IMR-90 (cell line): ENCODE measurements at regions not wholly inside any gene's neighbourhood (a gene's known extent, or its start where the extent isn't known, plus 50 kb on each side); places are given as distances from the start of the nearest gene placed in this dataset.

ENCODE experiments used
- ATAC-seq: fragments of 200-7000 bp; cut with Tn5 transposase; 2 replicates; pipeline ENCODE4 v1.9.1; 2020; ENCODE audit warnings: low read depth, mild to moderate bottlenecking, moderate library complexity
- BruUV-seq: library from RNA; stranded (reverse); fragments of 400-500 nt; replicated peaks from 2 replicates; lab custom pipeline; 2021; lab: Mats Ljungman, UMichigan
- CTCF ChIA-PET: fragments of 300-600 bp; formaldehyde crosslinking; extraction: SDS; loops from one replicate; lab custom pipeline; 2021; ENCODE audit warnings: antibody characterized with exemption; lab: Yijun Ruan, JAX
- POLR2A ChIA-PET: fragments of 300-600 bp; sonication (Branson Sonifier 250); formaldehyde crosslinking; loops from one replicate; lab custom pipeline; 2022; ENCODE audit warnings: antibody characterized with exemption; ENCODE audit not compliant: unreplicated experiment; lab: Charles Lee
- DNase-seq: peaks from one replicate; pipeline ENCODE4 v3.0.0; 2013
- H2AFZ ChIP-seq: replicated peaks from 2 replicates; pipeline ENCODE3; 2013; ENCODE audit warnings: low read length, mild to moderate bottlenecking; ENCODE audit not compliant: poor library complexity
- H2AK5ac ChIP-seq: 2 replicates; pipeline ENCODE4 v1.6.1; 2013; ENCODE audit warnings: low read depth, low read length, inconsistent platforms
- H2AK9ac ChIP-seq: replicated peaks from 2 replicates; pipeline ENCODE3; 2013; ENCODE audit warnings: mild to moderate bottlenecking, low read depth, low read length, moderate library complexity; ENCODE audit not compliant: poor library complexity
- H2BK120ac ChIP-seq: 2 replicates; pipeline ENCODE4 v1.6.1; 2013; ENCODE audit warnings: low read depth, low read length, inconsistent platforms
- H2BK15ac ChIP-seq: 3 replicates; pipeline ENCODE4 v1.6.1; 2013; ENCODE audit warnings: low read depth, low read length, inconsistent platforms
- H2BK20ac ChIP-seq: 2 replicates; pipeline ENCODE4 v1.6.1; 2013; ENCODE audit warnings: low read depth, mild to moderate bottlenecking, inconsistent platforms, low read length, moderate library complexity
- H2BK5ac ChIP-seq: 2 replicates; pipeline ENCODE4 v1.6.1; 2013; ENCODE audit warnings: mild to moderate bottlenecking, low read depth, low read length, inconsistent platforms; ENCODE audit not compliant: poor library complexity, severe bottlenecking
- H3K14ac ChIP-seq: replicated peaks from 2 replicates; pipeline ENCODE4 v1.6.1; 2013; ENCODE audit warnings: low read depth, low read length, inconsistent platforms
- H3K18ac ChIP-seq: 2 replicates; pipeline ENCODE4 v1.6.1; 2013; ENCODE audit warnings: low read depth, low read length, control low read depth
- H3K23ac ChIP-seq: 2 replicates; pipeline ENCODE4 v1.6.1; 2013; ENCODE audit warnings: low read depth, low read length, inconsistent platforms
- H3K27ac ChIP-seq: 2 replicates; pipeline ENCODE4 v1.5.1; 2013; ENCODE audit warnings: mild to moderate bottlenecking, control low read depth, low read length; ENCODE audit not compliant: insufficient read depth
- H3K27me3 ChIP-seq: 2 replicates; pipeline ENCODE4 v1.6.1; 2013; ENCODE audit warnings: low read length; ENCODE audit not compliant: control insufficient read depth, insufficient read depth
- H3K36me3 ChIP-seq: 2 replicates; pipeline ENCODE4 v1.6.1; 2013; ENCODE audit warnings: low read length, mixed read lengths; ENCODE audit not compliant: control insufficient read depth, insufficient read depth
- H3K4ac ChIP-seq: 2 replicates; pipeline ENCODE4 v1.6.1; 2013; ENCODE audit warnings: low read depth, low read length, inconsistent platforms
- H3K4me1 ChIP-seq: 2 replicates; pipeline ENCODE4 v1.6.1; 2013; ENCODE audit warnings: low read length, mixed read lengths; ENCODE audit not compliant: control insufficient read depth, insufficient read depth
- H3K4me2 ChIP-seq: 2 replicates; pipeline ENCODE4 v1.6.1; 2013; ENCODE audit warnings: low read depth, mild to moderate bottlenecking, control low read depth, low read length, moderate library complexity
- H3K4me3 ChIP-seq: 2 replicates; pipeline ENCODE4 v1.5.1; 2013; ENCODE audit warnings: low read depth, mild to moderate bottlenecking, control low read depth, low read length, moderate library complexity; ENCODE audit not compliant: insufficient read depth
- H3K56ac ChIP-seq: 2 replicates; pipeline ENCODE4 v1.6.1; 2013; ENCODE audit warnings: low read length, inconsistent platforms; ENCODE audit not compliant: insufficient read depth; ENCODE audit errors: extremely low read depth
- H3K79me1 ChIP-seq, 2 experiments: 2 replicates each; pipeline ENCODE4 v1.6.1; 2013; ENCODE audit warnings: low read length in 2 of 2, inconsistent platforms in 1 of 2, low read depth in 1 of 2
- H3K9ac ChIP-seq: 2 replicates; pipeline ENCODE4 v1.6.1; 2013; ENCODE audit warnings: low read depth, low read length, control low read depth
- H3K9me1 ChIP-seq: 2 replicates; pipeline ENCODE4 v1.6.1; 2013; ENCODE audit warnings: low read length, inconsistent platforms; ENCODE audit not compliant: insufficient read depth
- H3K9me3 ChIP-seq: 2 replicates; pipeline ENCODE4 v1.6.1; 2013; ENCODE audit warnings: low read length; ENCODE audit not compliant: control insufficient read depth, insufficient read depth
- H4K20me1 ChIP-seq: 2 replicates; pipeline ENCODE4 v1.6.1; 2013; ENCODE audit warnings: low read length, inconsistent platforms; ENCODE audit not compliant: insufficient read depth
- H4K5ac ChIP-seq: 2 replicates; pipeline ENCODE4 v1.6.1; 2013; ENCODE audit warnings: mild to moderate bottlenecking, low read depth, low read length, control low read depth
- H4K8ac ChIP-seq, 2 experiments: 2 replicates each; pipeline ENCODE4 v1.6.1; 2013; ENCODE audit warnings: low read depth in 2 of 2, low read length in 2 of 2, control low read depth in 1 of 2, inconsistent platforms in 1 of 2
- H4K91ac ChIP-seq: 2 replicates; pipeline ENCODE4 v1.6.1; 2013; ENCODE audit warnings: low read depth, low read length, inconsistent platforms; ENCODE audit not compliant: insufficient read depth
- BHLHE40 ChIP-seq: fragments of 150-350 bp; IDR thresholded peaks from 2 replicates; pipeline ENCODE4 v1.6.1; 2016; ENCODE audit warnings: mild to moderate bottlenecking, low read depth, low read length
- CEBPB ChIP-seq: IDR thresholded peaks from 2 replicates; pipeline ENCODE4 v1.6.1; 2012; ENCODE audit warnings: low read depth, low read length, improper control_type of control experiment
- CHD1 ChIP-seq: IDR thresholded peaks from 2 replicates; pipeline ENCODE4 v1.6.1; 2012; ENCODE audit warnings: low read depth, low read length, improper control_type of control experiment
- CTCF ChIP-seq: conservative IDR thresholded peaks from 2 replicates; pipeline ENCODE4 v1.5.1; 2012; ENCODE audit warnings: mild to moderate bottlenecking, low read depth, low read length, improper control_type of control experiment
- ELK1 ChIP-seq: fragments of 150-350 bp; IDR thresholded peaks from 2 replicates; pipeline ENCODE4 v1.6.1; 2016; ENCODE audit warnings: low read depth, mild to moderate bottlenecking, low read length, moderate library complexity, borderline replicate concordance
- MAFK ChIP-seq: IDR thresholded peaks from 2 replicates; pipeline ENCODE4 v1.6.1; 2012; ENCODE audit warnings: low read depth, low read length, improper control_type of control experiment
- MAZ ChIP-seq: IDR thresholded peaks from 2 replicates; pipeline ENCODE4 v1.6.1; 2012; ENCODE audit warnings: low read depth, mild to moderate bottlenecking, low read length, improper control_type of control experiment, moderate library complexity, borderline replicate concordance
- NFE2L2 ChIP-seq: fragments of 150-350 bp; IDR thresholded peaks from 2 replicates; pipeline ENCODE4 v1.6.1; 2016; ENCODE audit warnings: low read depth, mild to moderate bottlenecking, low read length
- RAD21 ChIP-seq: IDR thresholded peaks from 2 replicates; pipeline ENCODE4 v1.6.1; 2012; ENCODE audit warnings: low read length, improper control_type of control experiment
- RCOR1 ChIP-seq: IDR thresholded peaks from 2 replicates; pipeline ENCODE4 v1.6.1; 2012; ENCODE audit warnings: mild to moderate bottlenecking, low read length, improper control_type of control experiment; ENCODE audit not compliant: insufficient replicate concordance
- RFX5 ChIP-seq: IDR thresholded peaks from 2 replicates; pipeline ENCODE4 v1.8.0; 2012; ENCODE audit warnings: low read depth, mild to moderate bottlenecking, low read length, moderate library complexity
- SMC3 ChIP-seq: fragments of 150-350 bp; IDR thresholded peaks from 2 replicates; pipeline ENCODE4 v1.6.1; 2016; ENCODE audit warnings: low read depth, mild to moderate bottlenecking, antibody characterized with exemption, low read length, moderate library complexity
- USF2 ChIP-seq: fragments of 150-350 bp; IDR thresholded peaks from 2 replicates; pipeline ENCODE4 v1.6.1; 2017; ENCODE audit warnings: mild to moderate bottlenecking, antibody characterized with exemption, low read length, low read depth
- WGBS, 2 experiments: methylation state at CpG; one replicate each; pipeline versions ENCODE4 v1.1.5 to v1.1.7; 2013; ENCODE audit warnings: missing lambda C conversion rate in 2 of 2; ENCODE audit not compliant: insufficient read length in 1 of 2; ENCODE audit errors: extremely low coverage in 2 of 2; 5-methylcytosine and 5-hydroxymethylcytosine counted together
- dilution Hi-C: fragments of 300-500 bp; cut with HindIII; formaldehyde crosslinking; loops from one replicate; pipeline ENCODE4 v1.14.3; 2018; ENCODE audit warnings: low sequenced_read_pairs; ENCODE audit not compliant: unreplicated experiment
- in situ Hi-C: fragments of 300-500 bp; cut with MboI; formaldehyde crosslinking; loops from 3 replicates; pipeline ENCODE4 v1.14.3; 2019; ENCODE audit warnings: low sequenced_read_pairs, inconsistent platforms, mixed read lengths
- intact Hi-C: fragments of 100-400 bp; cut with micrococcal nuclease; formaldehyde crosslinking; loops from 2 replicates; pipeline ENCODE4 v1.10.0; 2022

GRCh38 chr4:103457566-103457965 is 259.4 kb upstream of the CENPE start:
- POLR2A ChIA-PET, result no interaction called here
- no peak overlapping the region for H3K56ac ChIP-seq
- intact Hi-C loops, result loop anchor here (10.0 kb wide), 1 partner anchor 307 kb away; no protein-coding TSS in a partner anchor
- no peaks in the 10 kb centered on the region for H3K36me3 ChIP-seq
- no peak overlapping the region for H2BK5ac ChIP-seq
- H3K9ac ChIP-seq, result no peak overlapping the region
- no peak overlapping the region for H2BK120ac ChIP-seq
- no peaks in the 10 kb centered on the region for H3K27me3 ChIP-seq
- H3K79me1 ChIP-seq, result no peaks in the 10 kb centered on the region
- H2BK15ac ChIP-seq, result no peak overlapping the region
- H2BK20ac ChIP-seq, result no peak overlapping the region
- TF ChIP-seq USF2, result no peak
- no peak for TF ChIP-seq MAZ
- no peak for TF ChIP-seq CTCF
- TF ChIP-seq ELK1, result no peak
- TF ChIP-seq RFX5, result no peak
- no peak for TF ChIP-seq RAD21
- TF ChIP-seq NFE2L2, result no peak
- TF ChIP-seq MAFK, result no peak
- no peak for TF ChIP-seq BHLHE40
- TF ChIP-seq RCOR1, result no peak
- TF ChIP-seq CEBPB, result no peak
- no peak for TF ChIP-seq CHD1
- no peak for TF ChIP-seq SMC3
- CTCF ChIA-PET, result no interaction called here
- DNase-seq (no peak), ATAC-seq (no peak)
- H4K91ac ChIP-seq, result no peak overlapping the region
- no peak overlapping the region for H3K4me3 ChIP-seq
- H3K27ac ChIP-seq, result no peak overlapping the region
- no peak overlapping the region for H4K5ac ChIP-seq
- no TSS peak for BruUV-seq
- H3K23ac ChIP-seq, result no peak overlapping the region
- in situ Hi-C loops, result no loop called here
- no peak overlapping the region for H2AK5ac ChIP-seq
- no peak overlapping the region for H2AFZ ChIP-seq
- H3K14ac ChIP-seq, result no peak overlapping the region
- no peaks in the 10 kb centered on the region for H4K20me1 ChIP-seq
- no peaks in the 10 kb centered on the region for H3K4me1 ChIP-seq
- H3K18ac ChIP-seq, result no peak overlapping the region
- H2AK9ac ChIP-seq, result no peak overlapping the region
- no peaks in the 10 kb centered on the region for H3K9me1 ChIP-seq
- H3K9me3 ChIP-seq, result no peaks in the 10 kb centered on the region
- WGBS, 2 experiments, result no CpG with 5 or more reads among the region's 2 CpGs
- H3K4ac ChIP-seq, result no peak overlapping the region
- H3K4me2 ChIP-seq, result no peak overlapping the region
- dilution Hi-C loops, result no loop called here
- H4K8ac ChIP-seq, result no peak overlapping the region
